HUES48 (cell line): ENCODE measurements at regions not wholly inside any gene's neighbourhood (a gene's known extent, or its start where the extent isn't known, plus 50 kb on each side); places are given as distances from the start of the nearest gene placed in this dataset.
"Not testable (repeated sequence)": the region's sequence is repeated elsewhere in the genome, so short reads cannot be mapped to it uniquely, and the experiment has no call there.

Source experiments
- H3K27ac ChIP-seq: one replicate; pipeline ENCODE4 v1.7.0; 2013; ENCODE audit warnings: low read depth, low read length, inconsistent platforms
- H3K27me3 ChIP-seq: 2 replicates; pipeline ENCODE4 v1.6.1; 2013; ENCODE audit warnings: mild to moderate bottlenecking, low read length; ENCODE audit not compliant: control insufficient read depth, insufficient read depth
- H3K36me3 ChIP-seq: 2 replicates; pipeline ENCODE4 v1.6.1; 2013; ENCODE audit warnings: low read length; ENCODE audit not compliant: control insufficient read depth, insufficient read depth
- H3K4me1 ChIP-seq: 2 replicates; pipeline ENCODE4 v1.6.1; 2013; ENCODE audit warnings: mild to moderate bottlenecking, low read length; ENCODE audit not compliant: control insufficient read depth, insufficient read depth
- H3K4me3 ChIP-seq: 2 replicates; pipeline ENCODE4 v1.5.1; 2013; ENCODE audit warnings: mild to moderate bottlenecking, low read depth, low read length
- H3K9ac ChIP-seq: 2 replicates; pipeline ENCODE4 v1.6.1; 2013; ENCODE audit warnings: mild to moderate bottlenecking, low read depth, low read length, moderate library complexity
- H3K9me3 ChIP-seq: 2 replicates; pipeline ENCODE4 v1.6.1; 2013; ENCODE audit warnings: low read length; ENCODE audit not compliant: control insufficient read depth, insufficient read depth

- H3K4me3 ChIP-seq, H3K9me3 ChIP-seq, H3K27ac ChIP-seq, H3K9ac ChIP-seq, H3K27me3 ChIP-seq, H3K36me3 ChIP-seq: not testable (repeated sequence)
- peaks cover 39% of the 10 kb centered on the region for H3K4me1 ChIP-seq
Measured at GRCh38 chr2:57707794-57708193, 338.8 kb upstream of the VRK2 start.

- Histone ChIP-seq H3K27me3 (no peaks in the 10 kb centered on the region), H3K27ac (peak overlapping the region; percentile 51), H3K4me1 (peaks cover 39% of the 10 kb centered on the region), H3K9ac (no peak overlapping the region), H3K9me3 (no peaks in the 10 kb centered on the region), H3K36me3 (no peaks in the 10 kb centered on the region), H3K4me3 (no peak overlapping the region)
Measured at GRCh38 chr2:57711991-57712390, 334.6 kb upstream of the VRK2 start.

GRCh38 chr2:57720728-57721627 is 325.6 kb upstream of the VRK2 start:
- Histone ChIP-seq H3K4me3 (peak overlapping the region; percentile 49), H3K27ac (no peak overlapping the region), H3K9me3 (no peaks in the 10 kb centered on the region), H3K4me1 (peaks cover 14% of the 10 kb centered on the region), H3K36me3 (no peaks in the 10 kb centered on the region), H3K27me3 (no peaks in the 10 kb centered on the region), H3K9ac (no peak overlapping the region)

DNA sequence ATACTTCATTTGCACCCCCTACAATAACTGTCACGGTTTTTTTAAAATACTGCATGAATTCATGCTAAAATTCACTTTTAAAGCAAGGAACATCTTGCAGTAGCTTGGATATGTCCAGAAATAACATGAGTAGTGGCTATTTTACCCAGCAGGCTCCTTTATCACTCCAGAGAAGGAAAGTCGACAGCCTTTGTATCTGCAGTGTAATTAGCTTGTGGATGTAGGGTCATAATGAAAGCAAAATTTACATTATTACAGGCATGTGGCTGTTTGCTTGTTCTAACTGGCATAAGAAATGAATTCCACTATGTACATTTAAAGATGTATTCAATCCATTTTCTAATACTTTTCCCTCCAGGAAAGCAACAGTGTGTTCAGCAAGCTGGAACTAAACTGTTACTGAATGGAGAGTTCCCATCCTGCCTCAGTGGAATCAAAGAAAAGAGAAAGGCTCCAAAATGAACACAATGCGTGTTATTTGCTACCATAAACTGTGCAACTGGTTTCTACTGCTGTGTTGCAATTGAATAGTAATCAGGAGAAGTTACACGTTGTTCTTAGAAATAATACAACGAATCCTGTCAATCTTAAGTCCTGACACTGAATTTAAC is 321.2 kb upstream of the VRK2 start:
- no peaks in the 10 kb centered on the region for H3K36me3 ChIP-seq
- no peak overlapping the region for H3K9ac ChIP-seq
- H3K9me3 ChIP-seq, result no peaks in the 10 kb centered on the region
- H3K4me3 ChIP-seq, result no peak overlapping the region
- no peak overlapping the region for H3K27ac ChIP-seq
- H3K27me3 ChIP-seq, result no peaks in the 10 kb centered on the region
- H3K4me1 ChIP-seq, result peaks cover 8% of the 10 kb centered on the region

- Histone ChIP-seq H3K36me3 (no peaks in the 10 kb centered on the region), H3K9ac (no peak overlapping the region), H3K27ac (no peak overlapping the region), H3K27me3 (no peaks in the 10 kb centered on the region), H3K9me3 (no peaks in the 10 kb centered on the region), H3K4me1 (peaks cover 1% of the 10 kb centered on the region; the same call in 1 of the 2 replicates), H3K4me3 (no peak overlapping the region)
Measured at GRCh38 chr2:57726294-57726693, 320.3 kb upstream of the VRK2 start.

- Histone ChIP-seq H3K9ac (no peak overlapping the region), H3K27ac (no peak overlapping the region), H3K9me3 (no peaks in the 10 kb centered on the region), H3K4me1 (no peaks in the 10 kb centered on the region), H3K27me3 (no peaks in the 10 kb centered on the region), H3K36me3 (no peaks in the 10 kb centered on the region), H3K4me3 (no peak overlapping the region)
Measured at GRCh38 chr2:57728691-57729090, 317.9 kb upstream of the VRK2 start.

- no peaks in the 10 kb centered on the region for H3K36me3 ChIP-seq
- no peaks in the 10 kb centered on the region for H3K4me1 ChIP-seq
- H3K9me3 ChIP-seq, result no peaks in the 10 kb centered on the region
- no peak overlapping the region for H3K27ac ChIP-seq
- no peaks in the 10 kb centered on the region for H3K27me3 ChIP-seq
- no peak overlapping the region for H3K9ac ChIP-seq
- no peak overlapping the region for H3K4me3 ChIP-seq
Measured at GRCh38 chr2:57733956-57734355, 312.6 kb upstream of the VRK2 start.

- Histone ChIP-seq H3K4me1 (no peaks in the 10 kb centered on the region), H3K27ac (no peak overlapping the region), H3K9me3 (no peaks in the 10 kb centered on the region), H3K4me3 (no peak overlapping the region), H3K27me3 (no peaks in the 10 kb centered on the region), H3K36me3 (no peaks in the 10 kb centered on the region), H3K9ac (no peak overlapping the region)
Measured at GRCh38 chr2:57740891-57741290, 305.7 kb upstream of the VRK2 start.

- H3K9me3 ChIP-seq, result no peaks in the 10 kb centered on the region
- no peak overlapping the region for H3K9ac ChIP-seq
- no peak overlapping the region for H3K4me3 ChIP-seq
- no peaks in the 10 kb centered on the region for H3K27me3 ChIP-seq
- H3K27ac ChIP-seq, result no peak overlapping the region
- peaks cover 3% of the 10 kb centered on the region; the same call in 1 of the 2 replicates for H3K4me1 ChIP-seq
- H3K36me3 ChIP-seq, result no peaks in the 10 kb centered on the region
Measured at GRCh38 chr2:57753636-57754035, 293.0 kb upstream of the VRK2 start.

DNA sequence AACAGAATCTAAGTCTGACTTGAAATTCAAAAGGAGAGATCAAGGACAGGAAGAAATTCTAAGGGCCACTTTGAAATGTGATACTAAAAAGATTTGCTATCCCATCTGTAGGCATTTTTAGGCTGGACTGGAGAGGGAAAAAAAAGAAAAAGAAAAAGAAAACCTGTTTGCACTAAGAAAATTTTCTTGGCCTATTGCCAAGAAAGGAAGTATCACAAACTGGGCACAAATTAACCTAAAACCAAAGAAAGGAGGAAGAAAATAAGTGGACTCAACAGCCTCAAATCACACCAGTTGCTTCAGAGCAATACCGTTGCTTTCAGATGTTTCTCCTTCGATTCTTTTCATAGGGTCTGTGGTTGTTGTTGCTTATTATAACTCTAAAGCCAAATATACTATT is 287.9 kb upstream of the VRK2 start:
- no peaks in the 10 kb centered on the region for H3K9me3 ChIP-seq
- peaks cover 21% of the 10 kb centered on the region for H3K4me1 ChIP-seq
- H3K9ac ChIP-seq, result no peak overlapping the region
- H3K27ac ChIP-seq, result no peak overlapping the region
- no peaks in the 10 kb centered on the region for H3K36me3 ChIP-seq
- no peaks in the 10 kb centered on the region for H3K27me3 ChIP-seq
- H3K4me3 ChIP-seq, result no peak overlapping the region

- Histone ChIP-seq H3K9ac (no peak overlapping the region), H3K36me3 (no peaks in the 10 kb centered on the region), H3K9me3 (no peaks in the 10 kb centered on the region), H3K27me3 (no peaks in the 10 kb centered on the region), H3K4me1 (peaks cover 21% of the 10 kb centered on the region), H3K4me3 (0 out of 2 replicates have a peak overlapping the region, but pooled peaks have one; percentile 11), H3K27ac (no peak overlapping the region)
Measured at GRCh38 chr2:57759131-57759530, 287.5 kb upstream of the VRK2 start.
